ENCODE measurements at regions not wholly inside any gene's neighbourhood (a gene's known extent, or its start where the extent isn't known, plus 50 kb on each side); places are given as distances from the start of the nearest gene placed in this dataset.

- TF ChIP-seq, protein P1, sequence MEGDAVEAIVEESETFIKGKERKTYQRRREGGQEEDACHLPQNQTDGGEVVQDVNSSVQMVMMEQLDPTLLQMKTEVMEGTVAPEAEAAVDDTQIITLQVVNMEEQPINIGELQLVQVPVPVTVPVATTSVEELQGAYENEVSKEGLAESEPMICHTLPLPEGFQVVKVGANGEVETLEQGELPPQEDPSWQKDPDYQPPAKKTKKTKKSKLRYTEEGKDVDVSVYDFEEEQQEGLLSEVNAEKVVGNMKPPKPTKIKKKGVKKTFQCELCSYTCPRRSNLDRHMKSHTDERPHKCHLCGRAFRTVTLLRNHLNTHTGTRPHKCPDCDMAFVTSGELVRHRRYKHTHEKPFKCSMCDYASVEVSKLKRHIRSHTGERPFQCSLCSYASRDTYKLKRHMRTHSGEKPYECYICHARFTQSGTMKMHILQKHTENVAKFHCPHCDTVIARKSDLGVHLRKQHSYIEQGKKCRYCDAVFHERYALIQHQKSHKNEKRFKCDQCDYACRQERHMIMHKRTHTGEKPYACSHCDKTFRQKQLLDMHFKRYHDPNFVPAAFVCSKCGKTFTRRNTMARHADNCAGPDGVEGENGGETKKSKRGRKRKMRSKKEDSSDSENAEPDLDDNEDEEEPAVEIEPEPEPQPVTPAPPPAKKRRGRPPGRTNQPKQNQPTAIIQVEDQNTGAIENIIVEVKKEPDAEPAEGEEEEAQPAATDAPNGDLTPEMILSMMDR (IDR thresholded peaks at IDR 0.05), result no peak
- no peak for DNase-seq (ENCODE audit: low spot score)
- H3K4me1 ChIP-seq, result no peaks in the 10 kb centered on the region
- H3K9me3 ChIP-seq, result no peaks in the 10 kb centered on the region
- H3K27me3 ChIP-seq, result no peaks in the 10 kb centered on the region
- no peak overlapping the region for H3K4me3 ChIP-seq
- no peaks in the 10 kb centered on the region for H3K36me3 ChIP-seq
- H3K27ac ChIP-seq, result no peak overlapping the region
Observed at GRCh38 chr10:83636826-83637225, 502.5 kb upstream of the GHITM start.

- no peaks in the 10 kb centered on the region for H3K9me3 ChIP-seq
- H3K27me3 ChIP-seq, result no peaks in the 10 kb centered on the region
- H3K4me3 ChIP-seq, result no peak overlapping the region
- no peaks in the 10 kb centered on the region for H3K36me3 ChIP-seq
- H3K4me1 ChIP-seq, result peaks cover 0 to 5% of the 10 kb centered on the region in 2 donors
- no peak overlapping the region for H3K27ac ChIP-seq
- TF ChIP-seq, protein P1 (IDR thresholded peaks at IDR 0.05), result no peak
- DNase-seq (ENCODE audit: low spot score), result no peak
Observed at GRCh38 chr10:83647526-83647925, 491.8 kb upstream of the GHITM start.

- peaks cover 0 to 5% of the 10 kb centered on the region in 2 donors for H3K4me1 ChIP-seq
- H3K4me3 ChIP-seq, result no peak overlapping the region
- no peaks in the 10 kb centered on the region for H3K36me3 ChIP-seq
- no peak for DNase-seq (ENCODE audit: low spot score)
- TF ChIP-seq, protein P1 (IDR thresholded peaks at IDR 0.05), result no peak
- H3K27ac ChIP-seq, result no peak overlapping the region
- no peaks in the 10 kb centered on the region for H3K9me3 ChIP-seq
- no peaks in the 10 kb centered on the region for H3K27me3 ChIP-seq
Observed at GRCh38 chr10:83648201-83648600, 491.1 kb upstream of the GHITM start.

DNA sequence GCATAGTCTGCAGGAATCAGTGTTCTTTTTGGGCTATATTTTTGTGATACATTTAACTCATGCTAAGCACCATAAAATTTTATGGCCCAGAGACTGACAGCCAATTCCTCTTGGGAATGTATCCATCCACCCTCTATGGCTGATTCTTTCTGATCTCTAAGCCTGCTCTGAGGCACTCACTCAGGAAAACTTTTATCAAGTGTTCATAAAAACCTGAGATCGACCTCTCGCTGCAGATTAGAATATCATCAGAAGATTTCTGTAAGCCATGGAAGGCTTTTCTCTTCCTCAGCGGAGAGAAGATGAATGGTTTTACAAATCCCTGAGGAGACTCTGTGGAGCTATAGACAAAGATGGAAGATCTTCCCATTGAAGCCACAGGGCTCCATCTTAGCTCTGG, 489.8 kb upstream of the GHITM start:
- TF ChIP-seq, protein P1 (IDR thresholded peaks at IDR 0.05), result no peak
- no peak for DNase-seq (ENCODE audit: low spot score)
- Histone ChIP-seq H3K4me1 (peaks cover 0 to 5% of the 10 kb centered on the region in 2 donors), H3K27ac (no peak overlapping the region), H3K27me3 (no peaks in the 10 kb centered on the region), H3K36me3 (no peaks in the 10 kb centered on the region), H3K9me3 (peaks cover 0 to 5% of the 10 kb centered on the region in 2 donors), H3K4me3 (no peak overlapping the region)

GRCh38 chr10:83654689-83655088, 484.6 kb upstream of the GHITM start:
- Histone ChIP-seq H3K36me3 (no peaks in the 10 kb centered on the region), H3K4me1 (no peaks in the 10 kb centered on the region), H3K4me3 (no peak overlapping the region), H3K27ac (no peak overlapping the region), H3K9me3 (peaks cover 4 to 24% of the 10 kb centered on the region in 2 donors), H3K27me3 (no peaks in the 10 kb centered on the region)
- no peak for DNase-seq (ENCODE audit: low spot score)
- TF ChIP-seq, protein P1 (IDR thresholded peaks at IDR 0.05), result no peak

GRCh38 chr10:83656924-83657323, 482.4 kb upstream of the GHITM start:
- H3K36me3 ChIP-seq, result no peaks in the 10 kb centered on the region
- no peak for DNase-seq (ENCODE audit: low spot score)
- TF ChIP-seq, protein P1 (IDR thresholded peaks at IDR 0.05), result no peak

More at GRCh38 chr10:83656924-83657323, 482.4 kb upstream of the GHITM start:
- Histone ChIP-seq H3K27me3 (no peaks in the 10 kb centered on the region), H3K27ac (no peak overlapping the region), H3K4me1 (no peaks in the 10 kb centered on the region), H3K9me3 (peaks cover 4 to 24% of the 10 kb centered on the region in 2 donors), H3K4me3 (no peak overlapping the region)
